CD4-positive, CD25-positive, alpha-beta regulatory T cell (primary cell): ENCODE measurements at regions not wholly inside any gene's neighbourhood (a gene's known extent, or its start where the extent isn't known, plus 50 kb on each side); places are given as distances from the start of the nearest gene placed in this dataset.
"Not testable (repeated sequence)": the region's sequence is repeated elsewhere in the genome, so short reads cannot be mapped to it uniquely, and the experiment has no call there.

Experiments used
- ATAC-seq, 2 donors: fragments of 150-1000 bp; cut with Tn5 transposase; one replicate each; pipeline ENCODE4 v1.10.0; 2021; ENCODE audit warnings: low read depth in 2 of 2, moderate number of reproducible peaks in 2 of 2, moderate library complexity in 1 of 2
- DNase-seq, 3 donors: peaks; one replicate each; pipeline versions ENCODE4 v3.0.0 to v3.0.0-alpha.2; 2012 to 2022; ENCODE audit warnings: mixed read lengths in 1 of 3
- H3K27ac ChIP-seq: one replicate; pipeline ENCODE4 v1.7.0; 2013; ENCODE audit warnings: mild to moderate bottlenecking, low read length; ENCODE audit not compliant: insufficient read depth, poor library complexity, severe bottlenecking
- H3K27me3 ChIP-seq: one replicate; pipeline ENCODE4 v1.7.0; 2013; ENCODE audit warnings: low read length; ENCODE audit not compliant: control insufficient read depth, insufficient read depth
- H3K36me3 ChIP-seq: one replicate; pipeline ENCODE4 v1.7.0; 2013; ENCODE audit warnings: mild to moderate bottlenecking, low read length, moderate library complexity; ENCODE audit not compliant: control insufficient read depth, insufficient read depth
- H3K4me1 ChIP-seq: 2 replicates; pipeline ENCODE4 v1.7.0; 2013; ENCODE audit warnings: mild to moderate bottlenecking, low read length; ENCODE audit not compliant: insufficient read depth, control insufficient read depth, poor library complexity, severe bottlenecking
- H3K4me3 ChIP-seq: one replicate; pipeline ENCODE4 v1.7.0; 2013; ENCODE audit warnings: low read depth, mild to moderate bottlenecking, low read length, moderate library complexity
- H3K9me3 ChIP-seq, 2 experiments: 1 replicate in 1 of 2; 2 replicates in 1 of 2; pipeline ENCODE4 v1.7.0; 2013; ENCODE audit warnings: low read length in 2 of 2, mild to moderate bottlenecking in 1 of 2, moderate library complexity in 1 of 2; ENCODE audit not compliant: control insufficient read depth in 2 of 2
- H3K27ac Mint-ChIP-seq, 3 donors: one replicate each; pipeline ENCODE4 v1.8.0; 2020 to 2022; ENCODE audit warnings: mild to moderate bottlenecking in 3 of 3, mixed read lengths in 3 of 3, moderate library complexity in 2 of 3
- H3K27me3 Mint-ChIP-seq: one replicate; pipeline ENCODE4 v1.8.0; 2022; ENCODE audit warnings: mild to moderate bottlenecking, mixed read lengths
- H3K36me3 Mint-ChIP-seq: one replicate; pipeline ENCODE4 v1.8.0; 2020; ENCODE audit warnings: mixed read lengths
- H3K4me1 Mint-ChIP-seq, 4 donors: one replicate each; pipeline ENCODE4 v1.8.0; 2020 to 2022; ENCODE audit warnings: mixed read lengths in 4 of 4, mild to moderate bottlenecking in 1 of 4
- H3K4me3 Mint-ChIP-seq, 4 donors: one replicate each; pipeline ENCODE4 v1.8.0; 2020 to 2022; ENCODE audit warnings: mild to moderate bottlenecking in 4 of 4, mixed read lengths in 4 of 4, moderate library complexity in 3 of 4
- H3K9me3 Mint-ChIP-seq, 7 donors: one replicate each; pipeline ENCODE4 v1.8.0; 2020 to 2022; ENCODE audit warnings: mixed read lengths in 7 of 7, mild to moderate bottlenecking in 3 of 7, moderate library complexity in 2 of 7

- Mint-ChIP-seq H3K36me3 (no peaks in the 10 kb centered on the region), H3K4me1 (no peaks in the 10 kb centered on the region), H3K27me3 (no peaks in the 10 kb centered on the region), H3K9me3 (no peaks in the 10 kb centered on the region), H3K4me3 (no peak overlapping the region), H3K27ac (no peak overlapping the region)
- Histone ChIP-seq H3K4me3 (no peak overlapping the region), H3K4me1 (no peaks in the 10 kb centered on the region), H3K36me3 (no peaks in the 10 kb centered on the region), H3K9me3 (no peaks in the 10 kb centered on the region), H3K27me3 (peaks cover 6% of the 10 kb centered on the region), H3K27ac (no peak overlapping the region)
- ATAC-seq (no peak), DNase-seq (peak in 1 of 3 donors; percentile 6)
Observed at GRCh38 chr20:47927944-47928343, 142.7 kb upstream of the SULF2 start.

- Mint-ChIP-seq H3K36me3 (no peaks in the 10 kb centered on the region), H3K9me3 (no peaks in the 10 kb centered on the region)
- no peaks in the 10 kb centered on the region for H3K4me1 ChIP-seq
Observed at GRCh38 chr20:47927385-47927851, 142.1 kb upstream of the SULF2 start.

GRCh38 chr20:47926731-47927130 lies 141.4 kb upstream of the SULF2 start:
- H3K4me1 Mint-ChIP-seq: no peaks in the 10 kb centered on the region
- Histone ChIP-seq H3K27me3 (peaks cover 2% of the 10 kb centered on the region), H3K27ac (no peak overlapping the region), H3K9me3 (no peaks in the 10 kb centered on the region), H3K4me1 (no peaks in the 10 kb centered on the region), H3K4me3 (no peak overlapping the region), H3K36me3 (no peaks in the 10 kb centered on the region)
- ATAC-seq (no peak), DNase-seq (no peak)
- no peaks in the 10 kb centered on the region for H3K9me3 Mint-ChIP-seq
- no peak overlapping the region for H3K4me3 Mint-ChIP-seq
- no peak overlapping the region for H3K27ac Mint-ChIP-seq
- no peaks in the 10 kb centered on the region for H3K27me3 Mint-ChIP-seq
- H3K36me3 Mint-ChIP-seq: no peaks in the 10 kb centered on the region

More at GRCh38 chr20:47927385-47927851, 142.1 kb upstream of the SULF2 start:
- DNase-seq (no peak), ATAC-seq (no peak)
- no peaks in the 10 kb centered on the region for H3K4me1 Mint-ChIP-seq
- H3K27ac ChIP-seq: no peak overlapping the region
- no peaks in the 10 kb centered on the region for H3K9me3 ChIP-seq
- no peaks in the 10 kb centered on the region for H3K27me3 Mint-ChIP-seq
- no peak overlapping the region for H3K27ac Mint-ChIP-seq
- no peak overlapping the region for H3K4me3 Mint-ChIP-seq
- H3K4me3 ChIP-seq: no peak overlapping the region
- H3K36me3 ChIP-seq: no peaks in the 10 kb centered on the region
- peaks cover 2% of the 10 kb centered on the region for H3K27me3 ChIP-seq

GRCh38 chr20:47925593-47925992 lies 140.3 kb upstream of the SULF2 start:
- H3K9me3 Mint-ChIP-seq: no peaks in the 10 kb centered on the region
- no peak overlapping the region for H3K4me3 Mint-ChIP-seq
- Histone ChIP-seq H3K27me3 (peaks cover 2% of the 10 kb centered on the region), H3K27ac (no peak overlapping the region), H3K36me3 (no peaks in the 10 kb centered on the region), H3K9me3 (no peaks in the 10 kb centered on the region), H3K4me3 (no peak overlapping the region), H3K4me1 (no peaks in the 10 kb centered on the region)
- ATAC-seq (no peak), DNase-seq (no peak)
- no peaks in the 10 kb centered on the region for H3K4me1 Mint-ChIP-seq
- no peaks in the 10 kb centered on the region for H3K36me3 Mint-ChIP-seq
- H3K27me3 Mint-ChIP-seq: no peaks in the 10 kb centered on the region
- H3K27ac Mint-ChIP-seq: no peak overlapping the region

GRCh38 chr20:47922269-47922668 lies 137.0 kb upstream of the SULF2 start:
- no peak for DNase-seq
- Histone ChIP-seq H3K27me3 (peaks cover 2% of the 10 kb centered on the region), H3K27ac (no peak overlapping the region), H3K4me1 (no peaks in the 10 kb centered on the region), H3K36me3 (no peaks in the 10 kb centered on the region), H3K9me3 (peaks cover 8 to 9% of the 10 kb centered on the region in 2 experiments), H3K4me3 (no peak overlapping the region)
- H3K27me3 Mint-ChIP-seq: no peaks in the 10 kb centered on the region
- no peaks in the 10 kb centered on the region for H3K36me3 Mint-ChIP-seq
- no peaks in the 10 kb centered on the region for H3K4me1 Mint-ChIP-seq
- peaks cover 0 to 9% (median 1%) of the 10 kb centered on the region in 7 donors for H3K9me3 Mint-ChIP-seq
- no peak overlapping the region for H3K27ac Mint-ChIP-seq
- no peak overlapping the region for H3K4me3 Mint-ChIP-seq
- no peak for ATAC-seq

- H3K4me3 ChIP-seq, ATAC-seq, H3K4me3 Mint-ChIP-seq, H3K27me3 ChIP-seq, H3K4me1 ChIP-seq, H3K36me3 Mint-ChIP-seq, H3K27ac Mint-ChIP-seq, H3K4me1 Mint-ChIP-seq, DNase-seq, H3K36me3 ChIP-seq, H3K27me3 Mint-ChIP-seq, H3K27ac ChIP-seq, H3K9me3 ChIP-seq: not testable (repeated sequence)
- peaks cover 0 to 12% (median 5%) of the 10 kb centered on the region in 7 donors for H3K9me3 Mint-ChIP-seq
Observed at GRCh38 chr20:47921829-47922228, 136.5 kb upstream of the SULF2 start.

- Histone ChIP-seq H3K9me3 (peaks cover 8 to 10% of the 10 kb centered on the region in 2 experiments), H3K4me1 (no peaks in the 10 kb centered on the region), H3K4me3 (no peak overlapping the region), H3K27ac (no peak overlapping the region), H3K27me3 (peaks cover 2% of the 10 kb centered on the region), H3K36me3 (no peaks in the 10 kb centered on the region)
- Mint-ChIP-seq H3K27ac (no peak overlapping the region), H3K36me3 (no peaks in the 10 kb centered on the region), H3K9me3 (peaks cover 0 to 13% (median 9%) of the 10 kb centered on the region in 7 donors), H3K4me1 (no peaks in the 10 kb centered on the region), H3K4me3 (no peak overlapping the region), H3K27me3 (no peaks in the 10 kb centered on the region)
- DNase-seq (no peak), ATAC-seq (no peak)
Observed at GRCh38 chr20:47921408-47921807, 136.1 kb upstream of the SULF2 start.

- no peaks in the 10 kb centered on the region for H3K36me3 Mint-ChIP-seq
- no peaks in the 10 kb centered on the region for H3K4me1 Mint-ChIP-seq
- H3K4me3 Mint-ChIP-seq: no peak overlapping the region
- Histone ChIP-seq H3K27ac (no peak overlapping the region), H3K9me3 (peaks cover 8 to 10% of the 10 kb centered on the region in 2 experiments), H3K36me3 (no peaks in the 10 kb centered on the region), H3K27me3 (no peaks in the 10 kb centered on the region), H3K4me3 (no peak overlapping the region), H3K4me1 (no peaks in the 10 kb centered on the region)
- peaks cover 0 to 19% (median 10%) of the 10 kb centered on the region in 7 donors for H3K9me3 Mint-ChIP-seq
- no peak for ATAC-seq
- peaks cover 6% of the 10 kb centered on the region for H3K27me3 Mint-ChIP-seq
- no peak overlapping the region for H3K27ac Mint-ChIP-seq
- DNase-seq: no peak
Observed at GRCh38 chr20:47917549-47918070, 132.3 kb upstream of the SULF2 start.
